Neural cell (in vitro differentiated cells): ENCODE measurements at regions not wholly inside any gene's neighbourhood (a gene's known extent, or its start where the extent isn't known, plus 50 kb on each side); places are given as distances from the start of the nearest gene placed in this dataset.

Source experiments
- H2AFZ ChIP-seq: fragments of 200-600, 300-800 bp; sonication (generic), shearing (Covaris generic); 2 replicates; pipeline ENCODE4 v1.6.0; 2014; ENCODE audit warnings: low read depth, mild to moderate bottlenecking, antibody characterized with exemption, low read length, moderate library complexity
- H3F3A ChIP-seq: fragments of 200-600 bp; shearing (Covaris generic); 2 replicates; pipeline ENCODE4 v1.6.1; 2016; ENCODE audit warnings: mild to moderate bottlenecking, moderate library complexity, mixed read lengths, antibody characterized with exemption, low read length; ENCODE audit not compliant: insufficient read depth, poor library complexity, severe bottlenecking
- H3K27ac ChIP-seq: fragments of 200-600, 300-800 bp; sonication (generic), shearing (Covaris generic); 2 replicates; pipeline ENCODE4 v1.5.1; 2014; ENCODE audit warnings: mild to moderate bottlenecking, low read length, moderate library complexity
- H3K27me3 ChIP-seq: fragments of 300-800, 200-600 bp; sonication (generic), shearing (Covaris generic); 2 replicates; pipeline ENCODE4 v1.6.0; 2014; ENCODE audit warnings: mild to moderate bottlenecking, low read depth, low read length, moderate library complexity; ENCODE audit not compliant: insufficient read depth
- H3K36me3 ChIP-seq: fragments of 300-800, 200-600 bp; sonication (generic), shearing (Covaris generic); 2 replicates; pipeline ENCODE4 v1.5.1; 2014; ENCODE audit warnings: mild to moderate bottlenecking, antibody characterized with exemption, low read length, moderate library complexity; ENCODE audit not compliant: insufficient read depth
- H3K4me2 ChIP-seq: fragments of 300-800, 200-600 bp; sonication (generic), shearing (Covaris generic); 2 replicates; pipeline ENCODE4 v1.6.0; 2014; ENCODE audit warnings: mild to moderate bottlenecking, low read length
- H3K4me3 ChIP-seq: fragments of 300-800, 200-600 bp; sonication (generic), shearing (Covaris generic); 2 replicates; pipeline ENCODE4 v1.5.1; 2014; ENCODE audit warnings: mild to moderate bottlenecking, low read length, moderate library complexity
- H3K79me2 ChIP-seq: fragments of 200-600 bp; shearing (Covaris generic); replicated peaks from 2 replicates; pipeline ENCODE4 v1.6.0; 2014; ENCODE audit warnings: mild to moderate bottlenecking, low read length, moderate library complexity; ENCODE audit not compliant: insufficient read depth
- H3K9ac ChIP-seq: fragments of 300-800, 200-600 bp; sonication (generic), shearing (Covaris generic); 2 replicates; pipeline ENCODE4 v1.6.1; 2016; ENCODE audit warnings: mild to moderate bottlenecking, low read length, mixed read lengths
- H3K9me2 ChIP-seq: fragments of 200-600 bp; shearing (Covaris generic); 2 replicates; pipeline ENCODE4 v1.6.1; 2016; ENCODE audit warnings: mild to moderate bottlenecking, low read length, mixed read lengths; ENCODE audit not compliant: insufficient read depth
- H3K9me3 ChIP-seq: fragments of 200-600, 300-800 bp; sonication (generic), shearing (Covaris generic); 2 replicates; pipeline ENCODE4 v1.6.1; 2016; ENCODE audit warnings: mild to moderate bottlenecking, mixed run types, low read length, moderate library complexity, mixed read lengths
- H4K20me1 ChIP-seq: fragments of 200-600 bp; shearing (Covaris generic); 2 replicates; pipeline ENCODE4 v1.6.1; 2016; ENCODE audit warnings: mild to moderate bottlenecking, mixed run types; ENCODE audit not compliant: insufficient read depth
- EP300 ChIP-seq: fragments of 450-650 bp; conservative IDR thresholded peaks from 2 replicates; pipeline ENCODE4 v1.6.1; 2014; ENCODE audit warnings: antibody characterized with exemption, mild to moderate bottlenecking, moderate library complexity; ENCODE audit not compliant: poor library complexity, severe bottlenecking
- EZH2 ChIP-seq: fragments of 200-600, 300-800 bp; shearing (Covaris generic), sonication (generic); IDR thresholded peaks from 2 replicates; pipeline ENCODE4 v1.6.1; 2014; ENCODE audit warnings: antibody characterized with exemption, low read length, borderline replicate concordance, mild to moderate bottlenecking; ENCODE audit not compliant: insufficient read depth, poor library complexity, severe bottlenecking
- MXI1 ChIP-seq: fragments of 450-650 bp; conservative IDR thresholded peaks from 2 replicates; pipeline ENCODE4 v1.6.1; 2014; ENCODE audit warnings: antibody characterized with exemption, mild to moderate bottlenecking; ENCODE audit not compliant: poor library complexity, severe bottlenecking
- POLR2AphosphoS5 ChIP-seq: IDR thresholded peaks from 2 replicates; pipeline ENCODE4 v1.6.1; 2012
- RAD21 ChIP-seq: fragments of 450-650 bp; conservative IDR thresholded peaks from 2 replicates; pipeline ENCODE4 v1.6.1; 2014; ENCODE audit warnings: antibody characterized with exemption, mild to moderate bottlenecking, moderate library complexity
- REST ChIP-seq: IDR thresholded peaks from 2 replicates; pipeline ENCODE4 v1.6.1; 2012; ENCODE audit warnings: borderline replicate concordance
- SMC3 ChIP-seq: fragments of 450-650 bp; conservative IDR thresholded peaks from 2 replicates; pipeline ENCODE4 v1.6.1; 2014; ENCODE audit warnings: antibody characterized with exemption, mild to moderate bottlenecking, moderate library complexity; ENCODE audit not compliant: poor library complexity
- TAF1 ChIP-seq: IDR thresholded peaks from 2 replicates; pipeline ENCODE4 v1.6.1; 2012; ENCODE audit warnings: low read depth
- TF ChIP-seq, protein P1 (sequence below): fragments of 450-650 bp; IDR thresholded peaks from 2 replicates; pipeline ENCODE4 v1.5.1; 2014; ENCODE audit warnings: antibody characterized with exemption, mild to moderate bottlenecking, moderate library complexity; ENCODE audit not compliant: poor library complexity, severe bottlenecking

- Histone ChIP-seq H3K4me2 (no peak overlapping the region), H3K9me2 (no peaks in the 10 kb centered on the region), H3K27ac (no peak overlapping the region), H3K9ac (no peak overlapping the region), H3K9me3 (no peaks in the 10 kb centered on the region), H3K36me3 (no peaks in the 10 kb centered on the region), H4K20me1 (no peaks in the 10 kb centered on the region), H3F3A (no peaks in the 10 kb centered on the region), H2AFZ (no peak overlapping the region), H3K27me3 (no peaks in the 10 kb centered on the region), H3K79me2 (no peaks in the 10 kb centered on the region), H3K4me3 (no peak overlapping the region)
- TF ChIP-seq POLR2AphosphoS5 (no peak), EZH2 (no peak), EP300 (no peak), SMC3 (no peak), RAD21 (no peak), REST (no peak), TAF1 (no peak), MXI1 (no peak)
- TF ChIP-seq, protein P1, sequence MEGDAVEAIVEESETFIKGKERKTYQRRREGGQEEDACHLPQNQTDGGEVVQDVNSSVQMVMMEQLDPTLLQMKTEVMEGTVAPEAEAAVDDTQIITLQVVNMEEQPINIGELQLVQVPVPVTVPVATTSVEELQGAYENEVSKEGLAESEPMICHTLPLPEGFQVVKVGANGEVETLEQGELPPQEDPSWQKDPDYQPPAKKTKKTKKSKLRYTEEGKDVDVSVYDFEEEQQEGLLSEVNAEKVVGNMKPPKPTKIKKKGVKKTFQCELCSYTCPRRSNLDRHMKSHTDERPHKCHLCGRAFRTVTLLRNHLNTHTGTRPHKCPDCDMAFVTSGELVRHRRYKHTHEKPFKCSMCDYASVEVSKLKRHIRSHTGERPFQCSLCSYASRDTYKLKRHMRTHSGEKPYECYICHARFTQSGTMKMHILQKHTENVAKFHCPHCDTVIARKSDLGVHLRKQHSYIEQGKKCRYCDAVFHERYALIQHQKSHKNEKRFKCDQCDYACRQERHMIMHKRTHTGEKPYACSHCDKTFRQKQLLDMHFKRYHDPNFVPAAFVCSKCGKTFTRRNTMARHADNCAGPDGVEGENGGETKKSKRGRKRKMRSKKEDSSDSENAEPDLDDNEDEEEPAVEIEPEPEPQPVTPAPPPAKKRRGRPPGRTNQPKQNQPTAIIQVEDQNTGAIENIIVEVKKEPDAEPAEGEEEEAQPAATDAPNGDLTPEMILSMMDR = no peak
Measured at GRCh38 chr10:7474388-7474787, 63.6 kb upstream of the SFMBT2 start.

DNA sequence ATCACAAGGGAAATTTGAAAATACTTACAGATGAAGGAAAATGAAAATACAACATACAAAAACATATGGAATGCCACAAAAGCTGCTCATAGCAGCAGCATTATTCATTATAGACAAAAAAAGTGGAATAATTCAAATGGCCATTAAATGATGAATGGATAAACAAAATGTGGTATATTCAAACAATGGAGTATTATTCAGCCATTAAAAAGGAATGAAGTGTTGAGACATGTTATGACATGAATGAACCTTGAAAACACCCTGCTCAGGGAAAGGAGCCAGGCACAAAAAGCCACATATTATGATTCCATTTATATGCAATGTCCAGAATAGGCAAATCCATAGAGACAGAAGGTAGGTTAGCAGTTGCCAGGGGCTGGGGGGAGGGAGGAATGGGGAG, 62.6 kb upstream of the SFMBT2 start:
- no peaks in the 10 kb centered on the region for H3F3A ChIP-seq
- no peak overlapping the region for H3K4me3 ChIP-seq
- no peaks in the 10 kb centered on the region for H3K9me2 ChIP-seq
- TF ChIP-seq EP300 = no peak
- TF ChIP-seq RAD21 = no peak
- no peak for TF ChIP-seq POLR2AphosphoS5
- TF ChIP-seq, protein P1 = no peak
- TF ChIP-seq REST = no peak
- TF ChIP-seq MXI1 = no peak
- no peak for TF ChIP-seq TAF1
- no peak for TF ChIP-seq EZH2
- no peak for TF ChIP-seq SMC3
- no peaks in the 10 kb centered on the region for H3K27me3 ChIP-seq
- H2AFZ ChIP-seq = no peak overlapping the region
- no peak overlapping the region for H3K4me2 ChIP-seq
- no peaks in the 10 kb centered on the region for H3K36me3 ChIP-seq
- no peak overlapping the region for H3K9ac ChIP-seq
- no peaks in the 10 kb centered on the region for H4K20me1 ChIP-seq
- no peaks in the 10 kb centered on the region for H3K79me2 ChIP-seq
- no peak overlapping the region for H3K27ac ChIP-seq
- no peaks in the 10 kb centered on the region for H3K9me3 ChIP-seq
